ENCODE measurements at regions not wholly inside any gene's neighbourhood (a gene's known extent, or its start where the extent isn't known, plus 50 kb on each side); places are given as distances from the start of the nearest gene placed in this dataset.

DNA sequence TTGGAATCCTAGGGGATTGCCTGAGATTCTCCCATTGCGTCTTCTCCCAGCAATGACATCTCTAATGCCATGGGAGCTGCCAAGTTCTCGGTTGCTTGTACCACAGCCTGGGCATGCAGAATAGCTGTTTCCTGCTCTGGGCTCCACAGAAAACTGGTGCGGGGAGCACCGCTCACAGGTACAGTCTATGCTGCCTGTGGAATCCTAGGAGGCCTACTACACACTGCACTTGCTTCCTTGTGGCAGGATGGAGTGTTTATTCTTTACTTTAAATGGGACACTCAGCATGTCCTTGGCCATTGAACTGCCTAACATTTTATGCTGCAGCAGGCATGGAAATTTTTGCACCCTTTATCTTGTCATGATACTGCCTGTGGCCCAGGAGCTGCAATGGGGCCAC, 378.8 kb upstream of the SHH start:
- TF ChIP-seq, protein P1, sequence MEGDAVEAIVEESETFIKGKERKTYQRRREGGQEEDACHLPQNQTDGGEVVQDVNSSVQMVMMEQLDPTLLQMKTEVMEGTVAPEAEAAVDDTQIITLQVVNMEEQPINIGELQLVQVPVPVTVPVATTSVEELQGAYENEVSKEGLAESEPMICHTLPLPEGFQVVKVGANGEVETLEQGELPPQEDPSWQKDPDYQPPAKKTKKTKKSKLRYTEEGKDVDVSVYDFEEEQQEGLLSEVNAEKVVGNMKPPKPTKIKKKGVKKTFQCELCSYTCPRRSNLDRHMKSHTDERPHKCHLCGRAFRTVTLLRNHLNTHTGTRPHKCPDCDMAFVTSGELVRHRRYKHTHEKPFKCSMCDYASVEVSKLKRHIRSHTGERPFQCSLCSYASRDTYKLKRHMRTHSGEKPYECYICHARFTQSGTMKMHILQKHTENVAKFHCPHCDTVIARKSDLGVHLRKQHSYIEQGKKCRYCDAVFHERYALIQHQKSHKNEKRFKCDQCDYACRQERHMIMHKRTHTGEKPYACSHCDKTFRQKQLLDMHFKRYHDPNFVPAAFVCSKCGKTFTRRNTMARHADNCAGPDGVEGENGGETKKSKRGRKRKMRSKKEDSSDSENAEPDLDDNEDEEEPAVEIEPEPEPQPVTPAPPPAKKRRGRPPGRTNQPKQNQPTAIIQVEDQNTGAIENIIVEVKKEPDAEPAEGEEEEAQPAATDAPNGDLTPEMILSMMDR (IDR thresholded peaks at IDR 0.05), result no peak
- no peak for TF ChIP-seq POLR2AphosphoS5 (IDR thresholded peaks at IDR 0.05)

Data from suprapubic skin (tissue), 3 donors.